Upper lobe of left lung (tissue), 4 donors: ENCODE measurements at regions not wholly inside any gene's neighbourhood (a gene's known extent, or its start where the extent isn't known, plus 50 kb on each side); places are given as distances from the start of the nearest gene placed in this dataset.

Source experiments
- EP300 ChIP-seq, 4 donors: sonication (generic); formaldehyde crosslinking; IDR thresholded peaks; one replicate each; pipeline ENCODE4 v1.5.1; 2017; ENCODE audit warnings: antibody characterized with exemption in 4 of 4, control low read depth in 2 of 4
- POLR2A ChIP-seq, 4 donors: fragments of 450-650 bp; IDR thresholded peaks; one replicate each; pipeline ENCODE4 v1.5.1; 2016 to 2017; ENCODE audit warnings: antibody characterized with exemption in 4 of 4, mild to moderate bottlenecking in 2 of 4
- POLR2AphosphoS5 ChIP-seq, 2 donors: sonication (generic); formaldehyde crosslinking; IDR thresholded peaks; one replicate each; pipeline ENCODE4 v1.5.1; 2017; ENCODE audit warnings: antibody characterized with exemption in 2 of 2
- TF ChIP-seq, protein P1 (sequence below), 6 experiments: fragments of 450-650 bp in 4 of 6; fragments of 200-600 bp in 2 of 6; sonication (generic) in 2 of 6; IDR thresholded peaks; one replicate each; pipeline ENCODE4 v1.5.1; 2016 to 2019; ENCODE audit warnings: antibody characterized with exemption in 6 of 6

DNA sequence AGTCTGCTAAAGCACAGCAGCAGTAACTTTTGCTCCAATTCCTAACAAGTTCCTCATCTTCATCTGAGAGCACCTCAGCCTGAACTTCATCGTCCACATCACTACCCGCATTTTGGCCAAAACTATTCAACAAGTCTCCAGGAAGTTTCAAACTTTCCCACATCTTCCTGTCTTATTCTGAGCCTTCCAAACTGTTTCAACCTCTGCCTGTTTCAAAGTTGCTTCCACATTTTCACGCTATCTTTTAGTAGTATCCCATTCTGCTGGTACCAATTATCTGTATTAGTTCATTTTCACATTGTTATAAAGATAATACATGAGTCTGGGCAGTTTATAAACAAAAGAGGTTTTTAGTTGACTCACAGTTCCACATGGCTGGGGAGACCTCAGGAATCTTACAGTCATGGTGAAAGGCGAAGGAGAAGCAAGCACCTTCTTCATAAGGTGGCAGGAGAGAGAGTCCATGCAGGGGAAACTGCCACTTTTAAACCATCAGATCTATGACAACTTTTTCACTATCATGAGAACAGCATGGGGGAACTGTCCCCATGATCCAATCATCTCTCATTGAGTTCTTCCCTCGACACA lies 99.4 kb upstream of the GRIK2 start:
- no peak for TF ChIP-seq POLR2AphosphoS5 (IDR thresholded peaks at IDR 0.05)
- TF ChIP-seq, protein P1, sequence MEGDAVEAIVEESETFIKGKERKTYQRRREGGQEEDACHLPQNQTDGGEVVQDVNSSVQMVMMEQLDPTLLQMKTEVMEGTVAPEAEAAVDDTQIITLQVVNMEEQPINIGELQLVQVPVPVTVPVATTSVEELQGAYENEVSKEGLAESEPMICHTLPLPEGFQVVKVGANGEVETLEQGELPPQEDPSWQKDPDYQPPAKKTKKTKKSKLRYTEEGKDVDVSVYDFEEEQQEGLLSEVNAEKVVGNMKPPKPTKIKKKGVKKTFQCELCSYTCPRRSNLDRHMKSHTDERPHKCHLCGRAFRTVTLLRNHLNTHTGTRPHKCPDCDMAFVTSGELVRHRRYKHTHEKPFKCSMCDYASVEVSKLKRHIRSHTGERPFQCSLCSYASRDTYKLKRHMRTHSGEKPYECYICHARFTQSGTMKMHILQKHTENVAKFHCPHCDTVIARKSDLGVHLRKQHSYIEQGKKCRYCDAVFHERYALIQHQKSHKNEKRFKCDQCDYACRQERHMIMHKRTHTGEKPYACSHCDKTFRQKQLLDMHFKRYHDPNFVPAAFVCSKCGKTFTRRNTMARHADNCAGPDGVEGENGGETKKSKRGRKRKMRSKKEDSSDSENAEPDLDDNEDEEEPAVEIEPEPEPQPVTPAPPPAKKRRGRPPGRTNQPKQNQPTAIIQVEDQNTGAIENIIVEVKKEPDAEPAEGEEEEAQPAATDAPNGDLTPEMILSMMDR (IDR thresholded peaks at IDR 0.05), result no peak
- TF ChIP-seq POLR2A (IDR thresholded peaks at IDR 0.05), result no peak
- TF ChIP-seq EP300 (IDR thresholded peaks at IDR 0.05), result no peak
